OCI-LY7 (cell line): ENCODE measurements at regions not wholly inside any gene's neighbourhood (a gene's known extent, or its start where the extent isn't known, plus 50 kb on each side); places are given as distances from the start of the nearest gene placed in this dataset.
"Not testable (repeated sequence)": the region's sequence is repeated elsewhere in the genome, so short reads cannot be mapped to it uniquely, and the experiment has no call there.

Source experiments
- BruUV-seq: library from RNA; stranded (reverse); fragments of 400-500 nt; replicated peaks from 2 replicates; lab custom pipeline; 2021; lab: Mats Ljungman, UMichigan
- CTCF ChIA-PET: fragments of 300-600 bp; sonication (Branson Sonifier 250); formaldehyde crosslinking; loops from one replicate; lab custom pipeline; 2022; ENCODE audit warnings: antibody characterized with exemption; ENCODE audit not compliant: unreplicated experiment; lab: Charles Lee
- POLR2A ChIA-PET: fragments of 300-600 bp; sonication (Branson Sonifier 250); formaldehyde crosslinking; loops from one replicate; lab custom pipeline; 2022; ENCODE audit warnings: antibody characterized with exemption; lab: Charles Lee
- DNase-seq: peaks from one replicate; pipeline ENCODE4 v3.0.0-alpha.2; 2015; ENCODE audit warnings: low spot score
- H2AFZ ChIP-seq: fragments of 200-600 bp; sonication (generic), shearing (Covaris generic); 2 replicates; pipeline ENCODE4 v1.6.1; 2014; ENCODE audit warnings: mild to moderate bottlenecking, antibody characterized with exemption, low read length, moderate library complexity
- H3K27ac ChIP-seq: fragments of 200-600 bp; sonication (generic); 2 replicates; pipeline ENCODE4 v1.5.1; 2014; ENCODE audit warnings: mixed run types, low read depth, mild to moderate bottlenecking, moderate library complexity, low read length, inconsistent platforms; ENCODE audit not compliant: poor library complexity, severe bottlenecking
- H3K36me3 ChIP-seq: fragments of 200-600 bp; sonication (generic); 2 replicates; pipeline ENCODE4 v1.6.1; 2014; ENCODE audit warnings: mild to moderate bottlenecking, antibody characterized with exemption, low read length, moderate library complexity, mixed read lengths; ENCODE audit not compliant: insufficient read depth
- H3K4me1 ChIP-seq: fragments of 200-600 bp; sonication (generic); 2 replicates; pipeline ENCODE4 v1.5.1; 2014; ENCODE audit warnings: mild to moderate bottlenecking, low read length; ENCODE audit not compliant: insufficient read depth, poor library complexity, severe bottlenecking
- H3K4me2 ChIP-seq: fragments of 200-600 bp; sonication (generic); 2 replicates; pipeline ENCODE4 v1.6.1; 2014; ENCODE audit warnings: mild to moderate bottlenecking, low read length
- H3K4me3 ChIP-seq: fragments of 200-600 bp; sonication (generic); 2 replicates; pipeline ENCODE4 v1.5.1; 2014; ENCODE audit warnings: mild to moderate bottlenecking, low read depth, low read length; ENCODE audit not compliant: poor library complexity, severe bottlenecking
- H3K79me2 ChIP-seq: fragments of 200-600 bp; sonication (generic); 2 replicates; pipeline ENCODE4 v1.6.1; 2016; ENCODE audit warnings: low read depth, mild to moderate bottlenecking, low read length, moderate library complexity, mixed read lengths; ENCODE audit not compliant: insufficient read depth
- H3K9me2 ChIP-seq: fragments of 200-600 bp; sonication (generic); 2 replicates; pipeline ENCODE4 v1.6.1; 2016; ENCODE audit warnings: mild to moderate bottlenecking, low read length, mixed read lengths; ENCODE audit not compliant: insufficient read depth
- H3K9me3 ChIP-seq: fragments of 200-600 bp; sonication (generic); 2 replicates; pipeline ENCODE4 v1.6.1; 2014; ENCODE audit warnings: mild to moderate bottlenecking, mixed run types, low read length, mixed read lengths
- H4K20me1 ChIP-seq: fragments of 200-600 bp; sonication (generic); 2 replicates; pipeline ENCODE4 v1.6.1; 2014; ENCODE audit warnings: mild to moderate bottlenecking, antibody characterized with exemption, low read length, moderate library complexity, mixed read lengths; ENCODE audit not compliant: insufficient read depth
- EZH2phosphoT487 ChIP-seq: fragments of 200-600 bp; sonication (generic); IDR thresholded peaks from 2 replicates; pipeline ENCODE4 v1.6.1; 2018; ENCODE audit warnings: low read depth, borderline replicate concordance, mild to moderate bottlenecking, mixed run types, antibody characterized with exemption, low read length, moderate library complexity, mixed read lengths
- intact Hi-C: fragments of 100-400 bp; cut with micrococcal nuclease; formaldehyde crosslinking; loops from one replicate; pipeline ENCODE4 v1.10.0; 2022; ENCODE audit not compliant: unreplicated experiment
- TF ChIP-seq, protein P1 (sequence below): fragments of 200-600 bp; sonication (generic); conservative IDR thresholded peaks from 2 replicates; pipeline ENCODE4 v1.5.1; 2014; ENCODE audit warnings: mild to moderate bottlenecking, antibody characterized with exemption, low read length, moderate library complexity, mixed read lengths

DNA sequence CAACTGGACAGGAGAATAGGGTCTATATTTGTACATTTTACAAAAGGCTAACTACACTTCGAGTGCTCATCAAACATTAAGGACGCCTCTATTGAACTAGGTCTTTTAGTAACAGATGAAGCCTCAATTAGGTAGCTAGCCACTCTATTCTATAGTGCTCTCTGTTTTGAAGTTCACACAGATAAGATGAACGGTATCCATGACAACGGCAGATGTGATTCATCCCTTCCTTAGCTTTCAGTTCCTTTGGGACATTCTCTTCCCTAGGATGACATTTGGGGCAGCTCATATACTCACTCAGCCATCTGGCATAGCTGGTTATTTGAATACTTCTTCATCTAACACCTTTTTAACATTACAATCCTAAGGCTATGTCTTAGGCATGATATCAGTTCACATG lies 62.4 kb upstream of the WDFY3 start:
- TF ChIP-seq, protein P1, sequence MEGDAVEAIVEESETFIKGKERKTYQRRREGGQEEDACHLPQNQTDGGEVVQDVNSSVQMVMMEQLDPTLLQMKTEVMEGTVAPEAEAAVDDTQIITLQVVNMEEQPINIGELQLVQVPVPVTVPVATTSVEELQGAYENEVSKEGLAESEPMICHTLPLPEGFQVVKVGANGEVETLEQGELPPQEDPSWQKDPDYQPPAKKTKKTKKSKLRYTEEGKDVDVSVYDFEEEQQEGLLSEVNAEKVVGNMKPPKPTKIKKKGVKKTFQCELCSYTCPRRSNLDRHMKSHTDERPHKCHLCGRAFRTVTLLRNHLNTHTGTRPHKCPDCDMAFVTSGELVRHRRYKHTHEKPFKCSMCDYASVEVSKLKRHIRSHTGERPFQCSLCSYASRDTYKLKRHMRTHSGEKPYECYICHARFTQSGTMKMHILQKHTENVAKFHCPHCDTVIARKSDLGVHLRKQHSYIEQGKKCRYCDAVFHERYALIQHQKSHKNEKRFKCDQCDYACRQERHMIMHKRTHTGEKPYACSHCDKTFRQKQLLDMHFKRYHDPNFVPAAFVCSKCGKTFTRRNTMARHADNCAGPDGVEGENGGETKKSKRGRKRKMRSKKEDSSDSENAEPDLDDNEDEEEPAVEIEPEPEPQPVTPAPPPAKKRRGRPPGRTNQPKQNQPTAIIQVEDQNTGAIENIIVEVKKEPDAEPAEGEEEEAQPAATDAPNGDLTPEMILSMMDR = no peak
- no peak for TF ChIP-seq EZH2phosphoT487
- DNase-seq = no peak
- no peak overlapping the region for H3K4me2 ChIP-seq
- H4K20me1 ChIP-seq = no peaks in the 10 kb centered on the region
- no peaks in the 10 kb centered on the region for H3K9me2 ChIP-seq
- H3K9me3 ChIP-seq = no peaks in the 10 kb centered on the region
- intact Hi-C loops = no loop called here
- no peak overlapping the region for H2AFZ ChIP-seq
- no peaks in the 10 kb centered on the region for H3K36me3 ChIP-seq
- CTCF ChIA-PET = no interaction called here
- H3K4me3 ChIP-seq = no peak overlapping the region
- no peaks in the 10 kb centered on the region for H3K79me2 ChIP-seq
- no peak overlapping the region for H3K27ac ChIP-seq
- POLR2A ChIA-PET = no interaction called here
- no TSS peak for BruUV-seq
- no peaks in the 10 kb centered on the region for H3K4me1 ChIP-seq

DNA sequence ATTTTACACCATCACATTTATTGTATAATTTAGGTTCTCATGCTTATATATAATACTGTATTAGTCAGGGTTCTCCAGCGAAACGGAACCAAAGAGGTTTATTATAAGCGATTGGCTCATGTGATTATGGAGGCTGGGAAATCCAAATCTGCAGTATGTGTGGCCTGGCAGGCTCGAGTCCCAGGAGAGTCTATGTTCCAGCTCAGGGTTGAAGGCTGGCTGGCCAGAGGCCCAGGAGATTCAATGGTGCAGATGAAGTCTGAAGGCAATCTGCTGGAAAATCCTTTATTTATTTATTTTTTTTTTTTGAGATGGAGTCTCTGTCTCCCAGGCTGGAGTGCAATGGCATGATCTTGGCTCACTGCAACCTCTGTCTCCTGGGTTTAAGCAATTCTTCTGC lies 63.0 kb upstream of the WDFY3 start:
- no TSS peak for BruUV-seq
- no peaks in the 10 kb centered on the region for H3K36me3 ChIP-seq
- ChIA-PET POLR2A (no interaction called here), CTCF (no interaction called here)
- no peaks in the 10 kb centered on the region for H3K9me2 ChIP-seq
- no peak overlapping the region for H3K27ac ChIP-seq
- no peak overlapping the region for H2AFZ ChIP-seq
- no peak for TF ChIP-seq EZH2phosphoT487
- TF ChIP-seq, protein P1 = no peak
- H3K4me3 ChIP-seq = no peak overlapping the region
- H4K20me1 ChIP-seq = no peaks in the 10 kb centered on the region
- no peak for DNase-seq
- H3K9me3 ChIP-seq = no peaks in the 10 kb centered on the region
- no peaks in the 10 kb centered on the region for H3K79me2 ChIP-seq
- H3K4me2 ChIP-seq = no peak overlapping the region
- intact Hi-C loops = no loop called here
- no peaks in the 10 kb centered on the region for H3K4me1 ChIP-seq

DNA sequence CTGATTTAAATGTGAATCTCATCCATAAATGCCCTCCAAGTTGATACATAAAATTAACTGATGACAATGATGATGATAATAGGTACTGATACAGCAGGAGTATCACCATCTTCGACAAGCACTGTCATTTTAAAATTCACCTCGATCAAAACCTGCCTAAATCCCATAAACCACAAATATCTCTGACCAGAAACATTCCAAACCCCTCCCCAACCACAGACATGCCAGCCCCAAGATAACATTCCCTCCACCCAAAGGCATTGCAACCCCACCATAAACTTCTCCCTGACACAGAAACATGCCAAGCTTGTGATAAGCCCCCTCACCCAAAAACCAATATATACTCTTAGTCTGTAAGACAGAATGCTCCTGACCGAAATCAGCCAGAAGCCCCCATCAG lies 63.7 kb upstream of the WDFY3 start:
- Histone ChIP-seq H3K4me3 (no peak overlapping the region), H3K27ac (no peak overlapping the region), H3K4me2 (no peak overlapping the region), H3K4me1 (no peaks in the 10 kb centered on the region), H2AFZ (no peak overlapping the region), H3K9me2 (no peaks in the 10 kb centered on the region), H3K9me3 (no peaks in the 10 kb centered on the region), H3K36me3 (no peaks in the 10 kb centered on the region), H3K79me2 (no peaks in the 10 kb centered on the region), H4K20me1 (no peaks in the 10 kb centered on the region)
- no peak for DNase-seq
- intact Hi-C loops = no loop called here
- POLR2A ChIA-PET = no interaction called here
- TF ChIP-seq, protein P1 = no peak
- no peak for TF ChIP-seq EZH2phosphoT487
- BruUV-seq = no TSS peak
- CTCF ChIA-PET = no interaction called here

DNA sequence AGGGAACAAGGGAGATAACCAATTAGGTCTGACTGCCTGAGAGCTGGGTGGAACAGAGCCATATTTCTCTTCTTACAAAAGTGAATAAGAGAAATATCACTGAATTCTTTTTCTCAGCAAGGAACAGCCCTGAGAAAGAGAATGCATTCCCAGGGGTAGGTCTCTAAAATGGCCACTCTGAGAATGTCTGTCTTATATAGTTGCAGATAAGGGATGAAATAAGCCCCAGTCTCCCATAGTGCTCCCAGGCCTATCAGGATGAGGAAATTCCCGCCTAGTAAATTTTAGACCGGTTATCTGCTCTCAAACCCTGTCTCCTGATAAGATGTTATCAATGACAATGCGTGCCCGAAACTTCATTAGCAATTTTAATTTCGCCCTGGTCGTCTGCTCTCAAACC lies 67.3 kb upstream of the WDFY3 start:
- H2AFZ ChIP-seq, BruUV-seq, H3K27ac ChIP-seq, H3K4me2 ChIP-seq, POLR2A ChIA-PET, H3K9me3 ChIP-seq, H3K9me2 ChIP-seq, H3K4me1 ChIP-seq, CTCF ChIA-PET, H3K79me2 ChIP-seq, H3K36me3 ChIP-seq, intact Hi-C loops, H3K4me3 ChIP-seq, H4K20me1 ChIP-seq: not testable (repeated sequence)
- peak; percentile 2 for DNase-seq
